Heart left ventricle (tissue), 14 donors: ENCODE measurements at regions not wholly inside any gene's neighbourhood (a gene's known extent, or its start where the extent isn't known, plus 50 kb on each side); places are given as distances from the start of the nearest gene placed in this dataset.

Experiments used
- ATAC-seq, 4 donors: fragments of 200-7000 bp; cut with Tn5 transposase; one replicate each; pipeline ENCODE4 v1.9.1; 2020 to 2022; ENCODE audit warnings: moderate library complexity in 4 of 4, mild to moderate bottlenecking in 3 of 4, moderate number of reproducible peaks in 1 of 4
- DNase-seq, 5 donors: peaks; one replicate each; pipeline ENCODE4 v3.0.0-alpha.2; 2020
- H3K27ac ChIP-seq, 12 donors: fragments of 200-600 bp; sonication (generic) in 4 of 12; one replicate each; pipeline versions ENCODE4 v1.5.0 to v1.8.0; 2016 to 2022; ENCODE audit warnings: mild to moderate bottlenecking in 2 of 12
- H3K27me3 ChIP-seq, 9 donors: fragments of 200-600 bp; sonication (generic) in 2 of 9; one replicate each; pipeline versions ENCODE4 v1.5.1 to v1.8.0; 2016 to 2022; ENCODE audit warnings: mild to moderate bottlenecking in 3 of 9
- H3K36me3 ChIP-seq, 9 donors: fragments of 200-600 bp; sonication (generic) in 2 of 9; one replicate each; pipeline versions ENCODE4 v1.5.0 to v1.8.0; 2018 to 2022; ENCODE audit warnings: mild to moderate bottlenecking in 2 of 9
- H3K4me1 ChIP-seq, 12 donors: fragments of 200-600 bp; sonication (generic) in 4 of 12; one replicate each; pipeline versions ENCODE4 v1.5.0 to v1.8.0; 2016 to 2022; ENCODE audit warnings: mild to moderate bottlenecking in 3 of 12
- H3K4me3 ChIP-seq, 12 donors: fragments of 200-600 bp; sonication (generic) in 4 of 12; one replicate each; pipeline versions ENCODE4 v1.5.0 to v1.8.0; 2017 to 2022; ENCODE audit warnings: mild to moderate bottlenecking in 9 of 12, moderate library complexity in 4 of 12
- H3K9me3 ChIP-seq, 12 donors: fragments of 200-600 bp; sonication (generic) in 4 of 12; one replicate each; pipeline versions ENCODE4 v1.5.0 to v1.8.0; 2016 to 2022; ENCODE audit warnings: mild to moderate bottlenecking in 1 of 12
- CTCF ChIP-seq, 12 donors: fragments of 200-600 bp; sonication (generic) in 4 of 12; IDR thresholded peaks; one replicate each; pipeline versions ENCODE4 v1.5.0 to v1.8.0; 2018 to 2022; ENCODE audit warnings: antibody characterized with exemption in 12 of 12, mild to moderate bottlenecking in 5 of 12
- POLR2A ChIP-seq, 2 donors: fragments of 450-650 bp; IDR thresholded peaks; one replicate each; pipeline ENCODE4 v1.6.1; 2017; ENCODE audit warnings: antibody characterized with exemption in 2 of 2, mild to moderate bottlenecking in 2 of 2, moderate library complexity in 2 of 2
- intact Hi-C, 10 donors: fragments of 100-400 bp; cut with DNase I; formaldehyde crosslinking; loops; one replicate each; pipeline versions ENCODE4 v1.11.1 to v1.14.2; 2022
- donor health status: ischemic (EF 13 %, LVEDD 7.1; RV severe dilation, severe dysfunction).
- donor health status: DM: no; HTN: yes; CAD: no.
- donor health status: DM: no; HTN: no; CAD: no.
- donor health status: ischemic (EF 25% LVEDD 6.9; RV normal size, moderate dysfunction).
- donor health status: ischemic (EF 25% LVEDD 5.7; RV mildly dilated, moderate dysfunction).
- donor health status: DM: yes; HTN: yes; CAD: no.
- donor health status: ischemic (EF 35%, LVEDD 5.7; RV mildly dilated, moderate dysfunction).
- donor health status: nonischemic (EF 11% LVEDD 7.7; RV severe dilation, severe dysfunction).
- donor health status: DM: yes; HTN: yes; CAD: no.
- donor health status: PGD.
- donor health status: ischemic (EF 29% LVEDD 5.4; RV normal size, mild dysfunction).
- donor health status: nonischemic (EF 23%, LVEDD 6.1; RV moderate dilation, normal function).

DNA sequence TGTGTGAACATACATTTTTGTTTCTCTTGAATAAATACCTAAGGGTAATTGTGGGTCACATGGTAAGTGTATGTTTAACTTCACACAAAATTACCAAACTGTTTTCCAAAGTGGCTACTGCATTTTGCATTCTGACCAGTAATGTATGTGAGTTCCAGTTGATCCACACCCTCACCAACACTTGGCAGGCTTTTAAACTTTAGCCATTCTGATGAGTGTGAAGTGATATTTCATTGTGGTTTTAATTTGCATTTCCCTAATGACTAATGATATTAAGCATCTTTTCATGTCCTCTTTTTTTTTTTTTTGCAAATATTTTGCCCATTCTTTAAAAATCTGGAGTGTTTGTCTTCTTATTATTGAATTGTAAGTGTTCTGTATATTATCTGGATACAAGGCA is 53.5 kb upstream of the MAST4 start:
- H3K4me3 ChIP-seq = no peak overlapping the region
- H3K27ac ChIP-seq = no peak overlapping the region
- H3K36me3 ChIP-seq = no peaks in the 10 kb centered on the region
- peaks cover 0 to 20% (median 6%) of the 10 kb centered on the region in 12 donors for H3K9me3 ChIP-seq
- DNase-seq (no peak), ATAC-seq (no peak)
- TF ChIP-seq POLR2A (IDR thresholded peaks at IDR 0.05) = no peak
- TF ChIP-seq CTCF (IDR thresholded peaks at IDR 0.05) = no peak
- intact Hi-C loops = no loop called here
- no peaks in the 10 kb centered on the region for H3K4me1 ChIP-seq
- H3K27me3 ChIP-seq = no peaks in the 10 kb centered on the region
